ENCODE measurements at regions not wholly inside any gene's neighbourhood (a gene's known extent, or its start where the extent isn't known, plus 50 kb on each side); places are given as distances from the start of the nearest gene placed in this dataset.
"Not testable (repeated sequence)": the region's sequence is repeated elsewhere in the genome, so short reads cannot be mapped to it uniquely, and the experiment has no call there.

- no peaks in the 10 kb centered on the region for H3K36me3 Mint-ChIP-seq (ENCODE audit: unreplicated experiment)
- H3K9me3 Mint-ChIP-seq (ENCODE audit: unreplicated experiment) = no peaks in the 10 kb centered on the region
- H3K4me1 Mint-ChIP-seq (ENCODE audit: unreplicated experiment) = no peaks in the 10 kb centered on the region
- no peak overlapping the region for H3K27ac Mint-ChIP-seq (ENCODE audit: unreplicated experiment)
- no peak for TF ChIP-seq CTCF (IDR thresholded peaks at IDR 0.05)
- no peak for DNase-seq (ENCODE audit: extremely low spot score, unreplicated experiment)
- no peaks in the 10 kb centered on the region for H3K27me3 Mint-ChIP-seq (ENCODE audit: unreplicated experiment)
- H3K4me3 Mint-ChIP-seq (ENCODE audit: unreplicated experiment) = no peak overlapping the region
These were observed 212.5 kb upstream of the GRIK2 start for GRCh38 chr6:101181006-101181405.

GRCh38 chr6:101188285-101188798, 205.2 kb upstream of the GRIK2 start:
- not testable (repeated sequence) for H3K4me1 Mint-ChIP-seq (ENCODE audit: unreplicated experiment); H3K36me3 Mint-ChIP-seq (ENCODE audit: unreplicated experiment); DNase-seq (ENCODE audit: extremely low spot score, unreplicated experiment); H3K4me3 Mint-ChIP-seq (ENCODE audit: unreplicated experiment); H3K27ac Mint-ChIP-seq (ENCODE audit: unreplicated experiment); H3K27me3 Mint-ChIP-seq (ENCODE audit: unreplicated experiment)
- peaks cover 12% of the 10 kb centered on the region for H3K9me3 Mint-ChIP-seq (ENCODE audit: unreplicated experiment)

GRCh38 chr6:101195588-101195987, 197.9 kb upstream of the GRIK2 start:
- Mint-ChIP-seq H3K27ac (ENCODE audit: unreplicated experiment) (peak overlapping the region; percentile 28), H3K27me3 (ENCODE audit: unreplicated experiment) (no peaks in the 10 kb centered on the region), H3K4me3 (ENCODE audit: unreplicated experiment) (no peak overlapping the region), H3K4me1 (ENCODE audit: unreplicated experiment) (peaks cover 25% of the 10 kb centered on the region), H3K36me3 (ENCODE audit: unreplicated experiment) (peaks cover 2% of the 10 kb centered on the region), H3K9me3 (ENCODE audit: unreplicated experiment) (peaks cover 8% of the 10 kb centered on the region)
- TF ChIP-seq CTCF (IDR thresholded peaks at IDR 0.05) = no peak
- DNase-seq (ENCODE audit: extremely low spot score, unreplicated experiment) = no peak

- Mint-ChIP-seq H3K27me3 (ENCODE audit: unreplicated experiment) (no peaks in the 10 kb centered on the region), H3K9me3 (ENCODE audit: unreplicated experiment) (peaks cover 8% of the 10 kb centered on the region), H3K4me1 (ENCODE audit: unreplicated experiment) (peaks cover 25% of the 10 kb centered on the region), H3K27ac (ENCODE audit: unreplicated experiment) (no peak overlapping the region), H3K36me3 (ENCODE audit: unreplicated experiment) (peaks cover 2% of the 10 kb centered on the region), H3K4me3 (ENCODE audit: unreplicated experiment) (no peak overlapping the region)
- DNase-seq (ENCODE audit: extremely low spot score, unreplicated experiment) = no peak
- no peak for TF ChIP-seq CTCF (IDR thresholded peaks at IDR 0.05)
These were observed 194.1 kb upstream of the GRIK2 start for GRCh38 chr6:101199441-101199840.

GRCh38 chr6:101202867-101203374, 190.6 kb upstream of the GRIK2 start:
- H3K27me3 Mint-ChIP-seq (ENCODE audit: unreplicated experiment) = no peaks in the 10 kb centered on the region
- no peak overlapping the region for H3K27ac Mint-ChIP-seq (ENCODE audit: unreplicated experiment)
- peaks cover 2% of the 10 kb centered on the region for H3K4me1 Mint-ChIP-seq (ENCODE audit: unreplicated experiment)

More at GRCh38 chr6:101202867-101203374, 190.6 kb upstream of the GRIK2 start:
- Mint-ChIP-seq H3K36me3 (ENCODE audit: unreplicated experiment) (peaks cover 2% of the 10 kb centered on the region), H3K4me3 (ENCODE audit: unreplicated experiment) (no peak overlapping the region), H3K9me3 (ENCODE audit: unreplicated experiment) (peaks cover 8% of the 10 kb centered on the region)
- DNase-seq (ENCODE audit: extremely low spot score, unreplicated experiment) = no peak
- no peak for TF ChIP-seq CTCF (IDR thresholded peaks at IDR 0.05)
